ENCODE measurements at regions not wholly inside any gene's neighbourhood (a gene's known extent, or its start where the extent isn't known, plus 50 kb on each side); places are given as distances from the start of the nearest gene placed in this dataset.
"Not testable (repeated sequence)": the region's sequence is repeated elsewhere in the genome, so short reads cannot be mapped to it uniquely, and the experiment has no call there.

DNA sequence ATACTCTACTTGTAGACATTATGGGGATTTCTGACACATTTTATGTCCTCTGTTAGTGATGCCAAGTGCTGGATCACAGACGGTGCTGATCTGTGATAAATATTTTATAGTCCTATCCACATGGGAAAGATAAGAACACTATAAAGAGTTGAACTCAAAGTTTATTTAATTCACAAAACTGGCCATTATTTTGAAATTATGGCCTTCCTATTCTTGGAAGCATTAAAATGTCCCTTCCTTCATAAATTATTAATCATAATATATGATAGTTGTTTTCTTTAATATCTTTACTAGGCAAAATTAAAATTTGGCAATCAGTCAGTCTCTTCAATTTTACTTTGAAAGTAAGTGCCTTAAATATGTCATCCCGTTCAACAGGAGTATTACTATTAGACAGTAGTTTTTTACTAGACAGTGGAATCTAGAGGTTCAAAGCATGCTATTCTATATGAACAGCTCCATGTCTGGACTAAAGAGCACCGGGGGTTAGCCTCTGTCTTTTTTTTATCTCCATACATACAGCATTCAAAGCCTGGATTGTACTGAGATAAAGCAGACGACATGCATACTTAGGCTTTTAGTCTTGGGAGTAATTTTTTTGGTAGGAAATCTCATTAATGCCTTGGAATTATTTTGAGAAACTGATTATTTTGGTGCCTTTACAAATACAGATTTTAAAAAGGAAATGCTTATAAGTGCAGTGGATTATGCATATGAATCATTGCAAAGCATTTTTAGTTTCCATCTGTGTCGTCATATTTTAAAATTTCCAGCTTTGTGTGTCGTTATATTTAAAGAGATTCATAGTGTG, 306.1 kb upstream of the RGS6 start:
- Histone ChIP-seq H3K9me3 (peaks cover 0 to 3% (median 0%) of the 10 kb centered on the region in 4 donors), H3K4me1 (no peaks in the 10 kb centered on the region), H3K4me3 (no peak overlapping the region), H3K36me3 (peaks cover 0 to 27% (median 19%) of the 10 kb centered on the region in 4 donors), H3K27me3 (no peaks in the 10 kb centered on the region), H3K27ac (no peak overlapping the region)
- intact Hi-C loops (cut with DNase I; ENCODE audit: low total_unique reads), result no loop called here
- 74 to 78% (median 76%) methylated on average over 6 of the region's 6 CpGs for WGBS, 5 donors
- no peak for TF ChIP-seq POLR2A (IDR thresholded peaks at IDR 0.05)
- no peak for TF ChIP-seq POLR2AphosphoS5 (IDR thresholded peaks at IDR 0.05)
- TF ChIP-seq EP300 (IDR thresholded peaks at IDR 0.05), result no peak
- TF ChIP-seq CTCF (IDR thresholded peaks at IDR 0.05), result no peak
- peak in 1 of 2 donors; percentile 39 for DNase-seq

DNA sequence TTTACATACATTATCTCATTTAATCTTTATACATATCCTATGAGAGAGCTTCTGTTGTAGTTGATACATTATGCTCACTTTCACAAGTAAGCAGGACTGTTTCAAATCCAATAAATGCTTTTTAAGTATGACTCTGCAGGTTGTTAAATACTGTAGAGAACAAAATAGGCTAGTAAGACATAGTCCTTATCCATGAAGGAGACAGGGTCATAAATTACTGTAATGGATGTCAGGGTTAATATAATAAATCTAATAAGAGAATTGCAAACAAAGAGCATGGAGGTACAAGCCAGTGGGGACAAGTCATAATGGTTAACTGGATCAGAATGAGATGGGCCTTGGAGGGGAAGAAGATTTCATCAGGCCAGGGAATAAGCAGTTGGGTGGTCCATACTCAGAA, 303.8 kb upstream of the RGS6 start:
- no peak for TF ChIP-seq POLR2A (IDR thresholded peaks at IDR 0.05)
- no peak for TF ChIP-seq EP300 (IDR thresholded peaks at IDR 0.05)
- no peak for TF ChIP-seq POLR2AphosphoS5 (IDR thresholded peaks at IDR 0.05)
- no peak for TF ChIP-seq CTCF (IDR thresholded peaks at IDR 0.05)

DNA sequence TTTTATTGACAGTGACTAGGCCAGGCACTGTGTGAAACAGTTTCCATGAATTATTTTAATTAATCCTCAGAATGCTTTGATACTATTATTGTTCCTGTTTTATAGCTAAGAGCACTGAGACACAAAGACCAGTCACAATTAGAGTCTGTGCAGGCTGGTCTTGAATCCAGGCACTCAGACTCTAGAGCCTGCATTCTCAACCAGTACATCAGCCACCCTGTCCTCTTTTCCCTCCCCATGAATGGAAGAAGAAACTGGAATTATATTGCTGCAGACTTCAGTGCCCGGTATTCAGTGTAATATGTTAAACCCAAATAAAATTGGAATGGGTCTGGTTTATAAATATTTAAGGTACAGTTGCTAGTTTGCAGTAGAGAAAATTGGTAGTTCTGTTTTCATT, 303.0 kb upstream of the RGS6 start:
- intact Hi-C loops (cut with DNase I; ENCODE audit: low total_unique reads), result no loop called here
- Histone ChIP-seq H3K4me3 (no peak overlapping the region), H3K9me3 (peaks cover 0 to 7% (median 0%) of the 10 kb centered on the region in 4 donors), H3K4me1 (no peaks in the 10 kb centered on the region), H3K27ac (no peak overlapping the region), H3K36me3 (peaks cover 0 to 20% (median 12%) of the 10 kb centered on the region in 4 donors), H3K27me3 (no peaks in the 10 kb centered on the region)
- 81 to 98% (median 93%) methylated on average over 1 of the region's 1 CpG for WGBS, 5 donors
- no peak for DNase-seq
- TF ChIP-seq POLR2A (IDR thresholded peaks at IDR 0.05) (no peak), CTCF (IDR thresholded peaks at IDR 0.05) (no peak), POLR2AphosphoS5 (IDR thresholded peaks at IDR 0.05) (no peak), EP300 (IDR thresholded peaks at IDR 0.05) (no peak)

More for the DNA sequence above, 303.8 kb upstream of the RGS6 start:
- H3K4me3 ChIP-seq, result no peak overlapping the region
- peaks cover 0 to 3% (median 0%) of the 10 kb centered on the region in 4 donors for H3K9me3 ChIP-seq
- no peaks in the 10 kb centered on the region for H3K4me1 ChIP-seq
- H3K27ac ChIP-seq, result no peak overlapping the region
- no peak for DNase-seq
- H3K27me3 ChIP-seq, result no peaks in the 10 kb centered on the region
- intact Hi-C loops (cut with DNase I; ENCODE audit: low total_unique reads), result no loop called here
- peaks cover 0 to 26% (median 18%) of the 10 kb centered on the region in 4 donors for H3K36me3 ChIP-seq

DNA sequence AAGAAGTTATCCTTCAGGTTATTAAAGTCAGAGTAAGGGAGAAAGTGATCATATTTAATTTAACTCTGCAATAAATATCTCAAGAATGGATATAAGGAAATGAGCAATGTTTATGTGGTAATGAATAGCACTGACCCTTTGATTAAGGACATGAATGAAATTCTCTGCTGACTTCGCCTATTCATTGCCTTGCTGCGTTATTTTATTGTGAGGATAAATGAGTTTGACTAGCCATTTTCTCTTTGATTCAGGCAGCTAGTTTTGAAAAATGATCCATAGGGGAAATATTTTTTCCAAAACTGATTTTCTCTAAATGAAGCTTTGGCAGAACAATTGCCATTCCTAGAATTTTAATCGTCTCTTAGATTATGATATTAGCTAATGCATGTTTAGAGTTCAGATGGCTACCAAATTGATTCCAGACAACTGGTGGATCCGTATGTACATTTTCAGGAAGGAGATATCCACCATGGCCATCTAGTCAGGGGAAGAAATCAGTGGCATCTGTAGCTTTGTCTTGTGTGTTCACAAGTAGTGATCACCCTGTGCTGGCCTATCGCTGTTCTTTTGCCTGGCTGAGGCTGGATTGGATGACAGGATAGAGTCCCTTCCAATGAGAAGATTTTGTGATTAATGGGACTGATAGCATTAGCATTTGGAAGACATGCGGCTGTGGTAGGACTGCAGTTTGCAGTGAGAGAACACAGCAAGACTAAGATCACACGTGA, 302.3 kb upstream of the RGS6 start:
- Histone ChIP-seq H3K4me1 (no peaks in the 10 kb centered on the region), H3K27ac (no peak overlapping the region), H3K4me3 (no peak overlapping the region), H3K27me3 (no peaks in the 10 kb centered on the region), H3K36me3 (peaks cover 0 to 14% (median 10%) of the 10 kb centered on the region in 4 donors), H3K9me3 (peaks cover 0 to 10% (median 0%) of the 10 kb centered on the region in 4 donors)
- WGBS, 5 donors, result 82 to 95% (median 89%) methylated on average over 7 of the region's 7 CpGs
- DNase-seq, result peak in 1 of 2 donors; percentile 26
- TF ChIP-seq CTCF (IDR thresholded peaks at IDR 0.05) (no peak), POLR2A (IDR thresholded peaks at IDR 0.05) (no peak), POLR2AphosphoS5 (IDR thresholded peaks at IDR 0.05) (no peak), EP300 (IDR thresholded peaks at IDR 0.05) (no peak)
- intact Hi-C loops (cut with DNase I; ENCODE audit: low total_unique reads), result no loop called here

GRCh38 chr14:71631030-71631429, 301.2 kb upstream of the RGS6 start:
- H3K36me3 ChIP-seq, result peaks cover 0 to 14% (median 9%) of the 10 kb centered on the region in 4 donors
- H3K4me3 ChIP-seq; H3K27me3 ChIP-seq; intact Hi-C loops (cut with DNase I; ENCODE audit: low total_unique reads); H3K27ac ChIP-seq; H3K4me1 ChIP-seq; DNase-seq: not testable (repeated sequence)
- WGBS, 5 donors, result 93 to 98% (median 97%) methylated on average over 1 of the region's 1 CpG
- H3K9me3 ChIP-seq, result peaks cover 0 to 10% (median 0%) of the 10 kb centered on the region in 4 donors

Measured in stomach (tissue), 8 donors.